SU-DHL-6 (cell line): ENCODE measurements at regions not wholly inside any gene's neighbourhood (a gene's known extent, or its start where the extent isn't known, plus 50 kb on each side); places are given as distances from the start of the nearest gene placed in this dataset.

Experiments
- H2AFZ ChIP-seq: fragments of 200-600 bp; sonication (generic); 2 replicates; pipeline ENCODE4 v1.6.1; 2014; ENCODE audit warnings: low read depth, mild to moderate bottlenecking, moderate library complexity, mixed read lengths, antibody characterized with exemption, low read length; ENCODE audit not compliant: severe bottlenecking
- H3F3A ChIP-seq: fragments of 200-600 bp; shearing (Covaris generic); 2 replicates; pipeline ENCODE4 v1.6.0; 2016; ENCODE audit warnings: antibody characterized with exemption, mild to moderate bottlenecking; ENCODE audit not compliant: insufficient read depth
- H3K27ac ChIP-seq: fragments of 200-600 bp; sonication (generic); 2 replicates; pipeline ENCODE4 v1.5.1; 2016; ENCODE audit warnings: low read depth, mild to moderate bottlenecking, low read length, moderate library complexity, mixed read lengths
- H3K27me3 ChIP-seq: fragments of 200-600 bp; sonication (generic), shearing (Covaris generic); 2 replicates; pipeline ENCODE4 v1.6.0; 2014; ENCODE audit warnings: mild to moderate bottlenecking, low read length
- H3K36me3 ChIP-seq: fragments of 200-600 bp; sonication (generic); 2 replicates; pipeline ENCODE4 v1.6.1; 2014; ENCODE audit warnings: mild to moderate bottlenecking, low read length, mixed read lengths
- H3K4me2 ChIP-seq: fragments of 300-600, 200-600 bp; shearing (Covaris generic), sonication (generic); 2 replicates; pipeline ENCODE4 v1.6.0; 2014; ENCODE audit warnings: low read length, low read depth, mild to moderate bottlenecking; ENCODE audit not compliant: poor library complexity, severe bottlenecking
- H3K4me3 ChIP-seq: fragments of 200-600 bp; sonication (generic); 2 replicates; pipeline ENCODE4 v1.5.1; 2014; ENCODE audit warnings: antibody characterized with exemption, low read length, mild to moderate bottlenecking, mixed read lengths; ENCODE audit not compliant: insufficient read depth, poor library complexity, severe bottlenecking
- H3K79me2 ChIP-seq: fragments of 200-600 bp; sonication (generic); 2 replicates; pipeline ENCODE4 v1.6.1; 2014; ENCODE audit warnings: mild to moderate bottlenecking, low read length, moderate library complexity; ENCODE audit not compliant: insufficient read depth
- H3K9ac ChIP-seq: fragments of 200-600 bp; sonication (generic); 2 replicates; pipeline ENCODE4 v1.7.0; 2014; ENCODE audit warnings: mild to moderate bottlenecking, low read length
- H3K9me2 ChIP-seq: fragments of 200-600 bp; sonication (generic); replicated peaks from 2 replicates; pipeline ENCODE4 v1.6.1; 2014; ENCODE audit warnings: low read length; ENCODE audit not compliant: insufficient read depth
- H3K9me3 ChIP-seq: fragments of 200-600 bp; sonication (generic); 2 replicates; pipeline ENCODE4 v1.6.1; 2014; ENCODE audit warnings: low read length, mixed read lengths; ENCODE audit not compliant: insufficient read depth
- H4K20me1 ChIP-seq: fragments of 200-600 bp; sonication (generic); 2 replicates; pipeline ENCODE4 v1.6.1; 2014; ENCODE audit warnings: low read depth, mild to moderate bottlenecking, antibody characterized with exemption, low read length, moderate library complexity, mixed read lengths
- EZH2phosphoT487 ChIP-seq: fragments of 200-600 bp; sonication (generic), shearing (Covaris generic); conservative IDR thresholded peaks from 2 replicates; pipeline ENCODE4 v1.6.1; 2018; ENCODE audit warnings: mild to moderate bottlenecking, antibody characterized with exemption, low read length, moderate library complexity, mixed read lengths
- TF ChIP-seq, protein P1 (sequence below): fragments of 200-600 bp; sonication (generic); IDR thresholded peaks from one replicate; pipeline ENCODE4 v1.5.1; 2017; ENCODE audit warnings: antibody characterized with exemption, mild to moderate bottlenecking, low read length, moderate library complexity; ENCODE audit not compliant: insufficient read depth, poor library complexity, severe bottlenecking

DNA sequence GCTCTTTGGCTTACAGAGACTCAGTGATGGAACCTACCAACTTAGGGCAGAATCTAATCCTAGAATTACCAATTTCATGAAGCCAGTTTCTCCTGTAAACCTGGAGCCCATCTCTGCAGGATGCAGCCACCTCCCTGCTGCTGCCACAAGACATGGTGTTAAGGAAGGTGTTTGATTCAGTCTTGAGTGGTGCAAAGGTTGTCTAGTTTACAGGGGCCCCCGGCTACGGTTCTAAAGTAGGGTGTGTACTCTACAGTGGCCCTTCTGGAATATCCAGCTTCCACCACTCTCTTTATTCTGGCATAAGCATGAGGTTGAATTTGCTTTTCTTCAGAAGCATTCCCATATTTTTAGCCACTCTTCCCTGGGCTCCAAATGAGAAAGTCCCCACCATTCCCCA, 154.1 kb upstream of the GRIP1 start:
- H3K4me3 ChIP-seq = no peak overlapping the region
- H3K9me2 ChIP-seq = no peaks in the 10 kb centered on the region
- no peak overlapping the region for H3K9ac ChIP-seq
- H3K9me3 ChIP-seq = no peaks in the 10 kb centered on the region
- H3K36me3 ChIP-seq = no peaks in the 10 kb centered on the region
- H3K79me2 ChIP-seq = no peaks in the 10 kb centered on the region
- H3K4me2 ChIP-seq = no peak overlapping the region
- no peaks in the 10 kb centered on the region for H3F3A ChIP-seq
- H3K27me3 ChIP-seq = no peaks in the 10 kb centered on the region
- H4K20me1 ChIP-seq = no peaks in the 10 kb centered on the region
- no peak overlapping the region for H2AFZ ChIP-seq
- no peak overlapping the region for H3K27ac ChIP-seq
- TF ChIP-seq EZH2phosphoT487 = no peak
- TF ChIP-seq, protein P1, sequence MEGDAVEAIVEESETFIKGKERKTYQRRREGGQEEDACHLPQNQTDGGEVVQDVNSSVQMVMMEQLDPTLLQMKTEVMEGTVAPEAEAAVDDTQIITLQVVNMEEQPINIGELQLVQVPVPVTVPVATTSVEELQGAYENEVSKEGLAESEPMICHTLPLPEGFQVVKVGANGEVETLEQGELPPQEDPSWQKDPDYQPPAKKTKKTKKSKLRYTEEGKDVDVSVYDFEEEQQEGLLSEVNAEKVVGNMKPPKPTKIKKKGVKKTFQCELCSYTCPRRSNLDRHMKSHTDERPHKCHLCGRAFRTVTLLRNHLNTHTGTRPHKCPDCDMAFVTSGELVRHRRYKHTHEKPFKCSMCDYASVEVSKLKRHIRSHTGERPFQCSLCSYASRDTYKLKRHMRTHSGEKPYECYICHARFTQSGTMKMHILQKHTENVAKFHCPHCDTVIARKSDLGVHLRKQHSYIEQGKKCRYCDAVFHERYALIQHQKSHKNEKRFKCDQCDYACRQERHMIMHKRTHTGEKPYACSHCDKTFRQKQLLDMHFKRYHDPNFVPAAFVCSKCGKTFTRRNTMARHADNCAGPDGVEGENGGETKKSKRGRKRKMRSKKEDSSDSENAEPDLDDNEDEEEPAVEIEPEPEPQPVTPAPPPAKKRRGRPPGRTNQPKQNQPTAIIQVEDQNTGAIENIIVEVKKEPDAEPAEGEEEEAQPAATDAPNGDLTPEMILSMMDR = no peak

DNA sequence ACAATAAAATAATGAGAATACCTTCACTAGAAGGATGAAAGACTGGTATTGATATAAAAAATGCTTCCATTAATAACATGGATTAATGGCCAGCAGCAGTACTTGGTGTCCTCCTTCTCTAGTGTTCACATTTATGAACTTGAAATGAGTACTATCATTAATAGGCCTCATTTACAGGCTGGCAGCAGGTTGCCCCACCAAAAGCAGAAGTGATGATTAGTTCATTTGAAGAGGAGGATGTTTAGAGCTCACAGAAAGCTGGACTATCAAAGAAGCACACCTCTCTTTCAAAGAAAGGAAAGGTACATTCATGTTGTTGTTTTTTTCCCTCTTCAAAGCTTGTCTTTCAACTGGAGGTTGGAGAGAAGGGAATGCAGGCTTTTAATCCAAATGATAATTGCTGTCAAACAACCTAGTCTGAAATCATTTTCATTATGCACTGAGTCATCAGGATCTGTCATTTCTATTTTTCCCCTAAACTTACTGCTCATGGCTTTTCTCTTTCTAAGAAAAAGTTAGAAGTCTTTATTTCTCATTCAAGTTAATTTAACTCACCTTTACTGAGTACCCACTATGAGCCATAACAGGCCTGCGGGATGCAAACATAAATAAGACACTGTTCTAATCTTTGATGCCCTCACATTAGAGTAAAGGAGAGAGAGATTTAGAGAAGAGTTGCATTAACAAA, 157.9 kb upstream of the GRIP1 start:
- Histone ChIP-seq H4K20me1 (no peaks in the 10 kb centered on the region), H3K27me3 (no peaks in the 10 kb centered on the region)

DNA sequence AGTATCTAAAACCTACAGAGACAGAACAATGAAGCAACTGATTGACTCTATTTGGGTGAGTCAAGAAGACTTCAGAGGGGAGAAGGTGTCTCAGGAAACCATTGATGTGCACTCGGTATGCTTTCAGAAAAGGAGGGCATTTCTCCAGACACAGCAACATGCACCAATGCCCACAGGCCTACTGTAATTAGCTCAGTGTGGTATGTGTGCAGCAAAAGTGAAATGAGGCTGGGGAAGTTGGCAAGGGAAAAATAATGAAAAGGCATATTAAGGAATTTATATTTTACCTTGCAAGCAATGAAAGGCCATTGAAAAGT, 158.4 kb upstream of the GRIP1 start:
- H3F3A ChIP-seq = no peaks in the 10 kb centered on the region
- H3K79me2 ChIP-seq = no peaks in the 10 kb centered on the region
- TF ChIP-seq, protein P1 = no peak
- TF ChIP-seq EZH2phosphoT487 = no peak
- no peaks in the 10 kb centered on the region for H3K36me3 ChIP-seq
- no peaks in the 10 kb centered on the region for H3K27me3 ChIP-seq
- H3K27ac ChIP-seq = no peak overlapping the region
- no peaks in the 10 kb centered on the region for H3K9me2 ChIP-seq
- H3K4me2 ChIP-seq = no peak overlapping the region
- no peaks in the 10 kb centered on the region for H3K9me3 ChIP-seq
- H2AFZ ChIP-seq = no peak overlapping the region
- no peak overlapping the region for H3K9ac ChIP-seq
- no peaks in the 10 kb centered on the region for H4K20me1 ChIP-seq
- no peak overlapping the region for H3K4me3 ChIP-seq

More for the DNA sequence above, 157.9 kb upstream of the GRIP1 start:
- TF ChIP-seq, protein P1 = no peak
- no peak for TF ChIP-seq EZH2phosphoT487
- H3K4me3 ChIP-seq = no peak overlapping the region
- no peak overlapping the region for H2AFZ ChIP-seq
- no peak overlapping the region for H3K27ac ChIP-seq
- H3K9ac ChIP-seq = no peak overlapping the region
- H3K9me2 ChIP-seq = no peaks in the 10 kb centered on the region
- H3F3A ChIP-seq = no peaks in the 10 kb centered on the region
- H3K9me3 ChIP-seq = no peaks in the 10 kb centered on the region
- H3K79me2 ChIP-seq = no peaks in the 10 kb centered on the region
- H3K36me3 ChIP-seq = no peaks in the 10 kb centered on the region
- H3K4me2 ChIP-seq = no peak overlapping the region
